Fibroblast of skin of abdomen (primary cell): ENCODE measurements at regions not wholly inside any gene's neighbourhood (a gene's known extent, or its start where the extent isn't known, plus 50 kb on each side); places are given as distances from the start of the nearest gene placed in this dataset.
A peak's percentile ranks its signal among the peaks of the same experiment; 100 is the strongest.
"Not testable (repeated sequence)": the region's sequence is repeated elsewhere in the genome, so short reads cannot be mapped to it uniquely, and the experiment has no call there.

Source experiments
- DNase-seq: peaks from one replicate; pipeline ENCODE4 v3.0.0-alpha.2; 2013

- no peak for DNase-seq
Observed at GRCh38 chr1:89436856-89437255, 73.0 kb downstream of the GBP6 start.

GRCh38 chr1:89438301-89438700, 74.4 kb downstream of the GBP6 start:
- DNase-seq, result not testable (repeated sequence)

GRCh38 chr1:89440911-89441310, 77.1 kb downstream of the GBP6 start:
- no peak for DNase-seq

DNA sequence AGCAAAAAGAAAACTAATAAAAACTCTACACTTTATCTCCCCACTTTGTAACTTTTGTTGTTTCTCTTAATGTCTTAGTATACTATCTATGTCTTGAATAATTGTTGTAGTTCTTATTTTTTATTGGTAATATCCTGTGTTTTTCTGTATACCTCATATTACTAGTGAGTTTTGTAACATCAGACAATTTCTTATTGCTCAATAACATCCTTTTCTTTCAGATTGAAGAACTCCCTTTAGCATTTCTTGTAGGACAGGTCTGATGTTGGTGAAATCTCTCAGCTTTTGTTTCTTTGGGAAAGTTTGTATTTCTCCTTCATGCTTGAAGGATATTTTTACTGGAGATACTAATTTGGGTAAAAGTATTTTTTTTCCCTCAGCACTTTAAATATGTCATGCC, 79.8 kb upstream of the LRRC8B start:
- DNase-seq, result no peak

- DNase-seq, result peak; percentile 75
Observed at GRCh38 chr1:89451011-89451410, 73.6 kb upstream of the LRRC8B start.

DNA sequence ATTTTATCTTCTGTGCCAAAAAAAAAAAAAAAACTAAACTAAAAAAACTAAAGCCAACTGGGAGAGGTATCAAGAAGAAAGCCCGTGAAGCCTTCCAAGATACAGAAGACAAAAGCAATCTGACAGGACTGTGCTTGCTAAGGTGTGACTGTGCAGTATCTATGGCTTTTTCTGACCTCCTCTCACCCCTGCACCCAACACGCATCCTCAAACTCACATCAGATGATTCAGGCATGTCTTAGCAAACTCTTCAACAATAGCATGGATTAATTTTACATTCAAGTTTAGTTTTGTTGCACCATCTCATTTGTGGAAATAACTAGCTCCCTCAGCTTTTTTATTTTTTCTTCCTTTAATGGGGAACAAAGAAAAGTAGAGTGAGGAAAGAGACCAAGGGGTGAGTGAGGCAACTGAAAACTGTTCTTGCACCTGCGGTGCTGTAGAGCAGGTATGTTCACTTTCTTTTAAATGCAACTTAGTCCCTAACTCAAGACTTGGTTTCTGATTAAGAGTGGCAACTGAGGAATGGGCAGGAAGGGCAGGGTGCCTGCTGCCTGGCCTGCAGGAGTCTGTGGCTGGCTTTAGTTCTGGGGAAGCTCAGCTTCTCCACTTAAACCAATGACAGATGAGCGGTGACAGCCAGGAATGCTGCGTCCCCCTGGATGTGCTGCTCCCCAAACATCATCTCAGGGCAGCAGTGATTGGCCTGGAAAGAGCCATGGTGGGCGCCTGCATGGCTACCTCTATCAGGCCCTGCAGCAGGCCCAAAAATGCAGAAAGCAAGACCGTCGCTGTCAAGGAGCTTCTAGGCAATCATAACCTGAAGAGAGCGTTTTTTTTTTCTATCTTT, 71.3 kb upstream of the LRRC8B start:
- no peak for DNase-seq

GRCh38 chr1:89454845-89455521, 69.6 kb upstream of the LRRC8B start:
- DNase-seq, result peak; percentile 41

GRCh38 chr1:89457046-89457445, 67.6 kb upstream of the LRRC8B start:
- DNase-seq, result no peak

- DNase-seq, result no peak
Observed at GRCh38 chr1:89459081-89459480, 65.5 kb upstream of the LRRC8B start.

GRCh38 chr1:89460325-89460724, 64.3 kb upstream of the LRRC8B start:
- DNase-seq, result no peak

- DNase-seq, result no peak
Observed at GRCh38 chr1:89462250-89462649, 62.4 kb upstream of the LRRC8B start.

DNA sequence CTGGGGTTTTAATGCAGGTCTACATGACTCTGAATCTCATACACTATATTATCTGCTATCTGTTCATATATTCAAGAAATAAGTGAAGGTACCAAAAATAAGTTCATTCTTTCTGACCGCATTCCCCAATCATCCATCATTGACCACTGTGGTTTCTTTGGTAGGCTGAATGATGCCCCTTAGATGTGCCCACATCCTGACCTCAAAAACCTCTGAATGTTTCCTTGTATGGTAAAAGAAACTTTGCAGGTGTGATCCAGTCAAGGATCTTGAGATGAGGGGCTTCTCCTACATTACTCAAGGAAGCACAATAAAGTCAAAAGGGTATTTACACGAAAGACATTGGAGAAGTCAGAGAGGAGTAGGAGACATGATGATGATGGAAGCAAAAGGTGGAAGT, 60.6 kb upstream of the LRRC8B start:
- no peak for DNase-seq

- DNase-seq, result no peak
Observed at GRCh38 chr1:89465201-89465600, 59.4 kb upstream of the LRRC8B start.

GRCh38 chr1:89466307-89466930, 58.2 kb upstream of the LRRC8B start:
- DNase-seq, result no peak

GRCh38 chr1:89472253-89472652, 52.4 kb upstream of the LRRC8B start:
- no peak for DNase-seq

DNA sequence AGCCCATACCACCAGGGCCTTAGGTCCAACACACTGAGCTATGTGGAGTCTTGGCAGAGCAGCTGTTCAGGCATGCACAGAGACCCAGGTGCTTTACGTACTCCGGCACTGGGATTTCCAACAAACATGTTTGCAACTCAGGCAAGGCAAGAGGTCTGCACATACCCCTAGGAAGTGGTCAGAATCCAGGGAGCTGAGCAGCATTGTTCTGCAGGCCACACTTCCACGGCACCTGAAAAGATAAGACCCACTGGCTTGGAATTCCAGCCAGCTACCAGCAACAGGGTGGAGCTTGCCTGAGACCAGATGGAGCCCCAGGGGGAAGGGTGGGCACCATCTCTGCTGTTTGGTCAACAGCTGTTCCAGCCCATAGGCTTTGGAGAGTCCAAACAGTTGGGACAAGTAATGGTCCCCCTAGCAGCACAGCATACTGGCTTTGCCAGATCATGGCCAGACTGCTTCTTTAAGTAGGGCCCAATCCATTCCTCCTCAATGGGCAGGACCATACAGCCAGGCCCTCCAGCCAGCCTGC, 51.7 kb upstream of the LRRC8B start:
- no peak for DNase-seq
